ENCODE measurements at regions not wholly inside any gene's neighbourhood (a gene's known extent, or its start where the extent isn't known, plus 50 kb on each side); places are given as distances from the start of the nearest gene placed in this dataset.
"Not testable (repeated sequence)": the region's sequence is repeated elsewhere in the genome, so short reads cannot be mapped to it uniquely, and the experiment has no call there.

DNA sequence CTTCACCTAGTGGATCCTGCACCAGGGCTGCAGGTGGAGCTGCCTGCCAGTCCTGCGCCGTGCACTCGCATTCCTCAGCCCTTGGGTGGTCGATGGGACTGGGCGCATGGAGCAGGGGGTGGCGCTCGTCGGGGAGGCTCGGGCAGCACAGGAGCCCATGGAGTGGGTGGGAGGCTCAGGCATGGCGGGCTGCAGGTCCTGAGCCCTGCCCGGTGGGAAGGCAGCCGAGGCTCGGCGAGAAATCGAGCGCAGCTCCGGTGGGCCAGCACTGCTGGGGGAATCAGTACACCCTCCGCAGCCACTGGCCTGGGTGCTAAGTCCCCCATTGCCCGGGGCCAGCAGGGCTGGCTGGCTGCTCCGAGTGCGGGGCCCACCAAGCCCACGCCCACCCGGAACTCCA is 182.2 kb upstream of the LHX8 start:
- WGBS, 2 experiments (ENCODE audit: extremely low coverage in 2 of 2, insufficient read length in 1 of 2): no CpG with 5 or more reads among the region's 23 CpGs
- BruUV-seq (replicated peaks); H3K36me3 ChIP-seq (ENCODE audit: control insufficient read depth, insufficient read depth, low read length); H2BK5ac ChIP-seq (ENCODE audit: low read depth, low read length, poor library complexity, severe bottlenecking); H2AK5ac ChIP-seq (ENCODE audit: low read depth, low read length); H3K27ac ChIP-seq (ENCODE audit: insufficient read depth, low read length); POLR2A ChIA-PET (ENCODE audit: unreplicated experiment); H3K79me1 ChIP-seq (ENCODE audit: low read depth in 1 of 2, low read length in 2 of 2); H4K8ac ChIP-seq (ENCODE audit: low read depth in 2 of 2, low read length in 2 of 2); H3K9me3 ChIP-seq (ENCODE audit: control insufficient read depth, insufficient read depth, low read length); H3K9me1 ChIP-seq (ENCODE audit: insufficient read depth, low read length); in situ Hi-C loops (cut with MboI; ENCODE audit: low sequenced_read_pairs); H3K27me3 ChIP-seq (ENCODE audit: control insufficient read depth, insufficient read depth, low read length); H3K4me3 ChIP-seq (ENCODE audit: insufficient read depth, low read depth, low read length); H3K14ac ChIP-seq (replicated peaks; ENCODE audit: low read depth, low read length); intact Hi-C loops (cut with micrococcal nuclease); dilution Hi-C loops (cut with HindIII; ENCODE audit: low sequenced_read_pairs, unreplicated experiment); H4K91ac ChIP-seq (ENCODE audit: insufficient read depth, low read depth, low read length); H4K5ac ChIP-seq (ENCODE audit: low read depth, low read length); H3K4me2 ChIP-seq (ENCODE audit: low read depth, low read length); H3K4me1 ChIP-seq (ENCODE audit: control insufficient read depth, insufficient read depth, low read length); H2AK9ac ChIP-seq (replicated peaks; ENCODE audit: low read depth, low read length, poor library complexity); H2BK20ac ChIP-seq (ENCODE audit: low read depth, low read length); DNase-seq; CTCF ChIA-PET; H3K56ac ChIP-seq (ENCODE audit: extremely low read depth, insufficient read depth, low read length); H3K23ac ChIP-seq (ENCODE audit: low read depth, low read length); H2AFZ ChIP-seq (replicated peaks; ENCODE audit: low read length, poor library complexity); H2BK15ac ChIP-seq (ENCODE audit: low read depth, low read length); ATAC-seq (ENCODE audit: low read depth); H3K9ac ChIP-seq (ENCODE audit: low read depth, low read length); H4K20me1 ChIP-seq (ENCODE audit: insufficient read depth, low read length); H3K4ac ChIP-seq (ENCODE audit: low read depth, low read length); H2BK120ac ChIP-seq (ENCODE audit: low read depth, low read length); H3K18ac ChIP-seq (ENCODE audit: low read depth, low read length): not testable (repeated sequence)
